GM13977 (cell line): ENCODE measurements at regions not wholly inside any gene's neighbourhood (a gene's known extent, or its start where the extent isn't known, plus 50 kb on each side); places are given as distances from the start of the nearest gene placed in this dataset.
"Not testable (repeated sequence)": the region's sequence is repeated elsewhere in the genome, so short reads cannot be mapped to it uniquely, and the experiment has no call there.

Experiments used
- DNase-seq: peaks from one replicate; pipeline ENCODE4 v3.0.0; 2012; ENCODE audit warnings: low spot score
- CTCF ChIP-seq: IDR thresholded peaks from 2 replicates; pipeline ENCODE4 v1.5.1; 2012; ENCODE audit warnings: mild to moderate bottlenecking, control low read depth; ENCODE audit not compliant: insufficient read depth; ENCODE audit errors: extremely low read depth, missing control alignments
- in situ Hi-C: fragments of 300-500 bp; cut with MboI; formaldehyde crosslinking; loops from one replicate; pipeline ENCODE4 v1.12.0; 2022; ENCODE audit warnings: low sequenced_read_pairs, low pct_unique_long_range_greater_than_20kb, mixed read lengths, inconsistent platforms; ENCODE audit not compliant: unreplicated experiment

DNA sequence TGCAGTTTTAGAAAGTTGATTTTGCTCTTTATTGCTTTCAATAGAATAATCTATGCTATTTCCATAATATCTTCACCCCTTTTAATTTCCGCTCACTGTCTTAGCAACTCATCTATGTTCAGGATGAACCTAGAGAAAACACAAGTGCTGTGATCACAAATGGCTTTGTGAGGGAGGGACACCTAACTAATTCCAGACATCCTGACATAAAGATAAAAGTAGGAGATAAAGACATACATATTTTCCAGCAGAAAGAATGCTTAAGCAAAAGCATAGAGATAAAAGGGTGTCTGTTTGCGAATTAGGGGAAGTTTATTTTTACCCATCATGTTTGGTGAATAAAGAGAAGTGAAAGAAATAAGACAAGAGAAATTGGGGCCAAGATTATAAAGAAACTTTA is 254.2 kb downstream of the KCNJ2 start:
- no peak for DNase-seq
- in situ Hi-C loops: no loop called here
- TF ChIP-seq CTCF: no peak

GRCh38 chr17:70426752-70427151 is 257.4 kb downstream of the KCNJ2 start:
- TF ChIP-seq CTCF: no peak
- no peak for DNase-seq
- in situ Hi-C loops: no loop called here

DNA sequence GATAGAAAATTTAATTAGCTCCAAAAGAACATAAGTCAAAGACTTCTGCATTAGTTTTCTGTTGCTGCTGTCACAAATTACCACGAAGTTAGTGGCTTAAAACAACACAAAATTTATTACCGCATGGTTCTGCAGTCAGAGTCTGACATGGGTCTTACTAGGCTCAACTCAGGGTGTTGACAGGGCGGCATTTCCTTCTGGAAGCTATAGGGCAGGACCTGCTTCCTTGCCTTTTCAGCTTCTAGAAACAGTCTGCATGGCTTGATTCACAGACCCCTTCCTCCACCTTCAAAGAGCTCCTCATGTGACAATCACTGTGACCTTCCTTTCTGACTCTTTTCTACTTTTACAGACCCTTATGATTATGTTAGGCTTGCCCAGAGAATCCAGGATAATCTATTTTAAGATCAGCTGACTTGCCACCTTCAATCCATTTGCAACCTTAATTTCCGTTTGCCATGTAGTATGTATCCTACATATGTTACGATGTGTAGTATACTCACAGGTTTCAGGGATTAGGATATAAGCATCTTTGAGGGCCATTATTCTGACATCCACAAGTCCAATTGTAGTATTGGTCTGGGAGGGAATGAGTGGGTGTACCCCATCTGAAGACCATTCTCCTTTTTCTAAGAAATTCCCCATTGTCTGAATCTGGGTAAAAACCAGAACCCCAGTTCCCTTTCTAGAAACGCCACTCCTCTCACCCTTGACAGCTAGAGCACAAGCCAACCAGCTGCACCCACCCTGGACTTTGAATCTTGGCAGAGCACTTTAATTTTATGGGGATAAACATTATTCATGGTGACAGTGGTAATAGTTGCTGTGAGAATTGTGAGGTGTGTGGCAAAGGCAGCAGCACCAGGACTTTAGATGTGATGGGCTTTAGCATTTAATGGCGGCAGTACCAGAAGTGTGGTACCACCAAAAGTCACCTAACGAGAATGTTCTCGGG is 265.5 kb downstream of the KCNJ2 start:
- in situ Hi-C loops: no loop called here
- TF ChIP-seq CTCF: no peak
- DNase-seq: no peak

- no peak for DNase-seq
- TF ChIP-seq CTCF: no peak
- in situ Hi-C loops: no loop called here
Measured at GRCh38 chr17:70437656-70438055, 268.3 kb downstream of the KCNJ2 start.

GRCh38 chr17:70446446-70446845 is 277.1 kb downstream of the KCNJ2 start:
- no peak for TF ChIP-seq CTCF
- in situ Hi-C loops: no loop called here
- no peak for DNase-seq

DNA sequence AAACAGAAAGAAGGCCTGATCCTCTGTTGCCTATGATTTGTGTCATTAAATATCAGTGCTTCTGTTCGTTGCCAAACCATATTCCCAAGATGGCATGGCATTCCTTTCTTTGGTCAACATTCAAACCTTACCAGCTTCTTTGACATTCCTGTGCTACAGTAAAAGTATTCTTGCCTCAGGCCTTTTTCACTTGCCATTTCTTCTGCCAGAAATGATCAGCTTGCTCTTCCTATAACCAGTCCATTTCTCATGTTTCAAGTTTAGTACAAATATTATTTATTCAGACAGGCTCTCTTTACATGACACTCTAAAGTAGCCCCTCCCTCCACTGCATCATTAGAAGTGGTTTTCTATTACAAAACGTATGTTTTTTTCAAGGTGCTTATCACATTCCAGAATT is 278.3 kb downstream of the KCNJ2 start:
- no peak for DNase-seq
- in situ Hi-C loops: no loop called here
- TF ChIP-seq CTCF: no peak

DNA sequence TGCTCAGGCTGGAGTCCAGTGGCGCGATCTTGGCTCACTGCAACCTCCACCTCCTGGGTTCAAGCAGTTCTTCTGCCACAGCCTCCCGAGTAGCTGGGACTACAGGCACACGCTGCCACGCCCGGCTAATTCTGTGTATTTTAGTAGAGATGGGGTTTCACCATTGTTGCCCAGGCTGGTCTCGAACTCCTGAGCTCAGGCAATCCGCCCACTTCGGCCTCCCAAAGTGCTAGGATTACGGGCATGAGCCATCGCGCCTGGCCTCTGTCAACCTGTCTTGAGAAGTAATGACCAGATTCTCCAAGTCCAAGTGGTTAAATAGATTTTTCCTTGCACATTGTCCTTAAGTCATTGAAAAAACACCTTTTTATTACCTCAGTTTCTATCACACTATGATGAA is 283.7 kb downstream of the KCNJ2 start:
- in situ Hi-C loops: not testable (repeated sequence)

More for the DNA sequence above, 283.7 kb downstream of the KCNJ2 start:
- not testable (repeated sequence) for DNase-seq
